Medulla oblongata (tissue), 1 donor: ENCODE measurements at regions not wholly inside any gene's neighbourhood (a gene's known extent, or its start where the extent isn't known, plus 50 kb on each side); places are given as distances from the start of the nearest gene placed in this dataset.
A peak's percentile ranks its signal among the peaks of the same experiment; 100 is the strongest.
"Not testable (repeated sequence)": the region's sequence is repeated elsewhere in the genome, so short reads cannot be mapped to it uniquely, and the experiment has no call there.

ENCODE experiments used
- DNase-seq: peaks from one replicate; pipeline ENCODE4 v3.0.0-alpha.2; 2015; ENCODE audit errors: extremely low spot score

- no peak for DNase-seq
Observed at GRCh38 chr11:122201106-122201505, 85.1 kb upstream of the BLID start.

GRCh38 chr11:122199661-122200060, 83.6 kb upstream of the BLID start:
- no peak for DNase-seq

DNA sequence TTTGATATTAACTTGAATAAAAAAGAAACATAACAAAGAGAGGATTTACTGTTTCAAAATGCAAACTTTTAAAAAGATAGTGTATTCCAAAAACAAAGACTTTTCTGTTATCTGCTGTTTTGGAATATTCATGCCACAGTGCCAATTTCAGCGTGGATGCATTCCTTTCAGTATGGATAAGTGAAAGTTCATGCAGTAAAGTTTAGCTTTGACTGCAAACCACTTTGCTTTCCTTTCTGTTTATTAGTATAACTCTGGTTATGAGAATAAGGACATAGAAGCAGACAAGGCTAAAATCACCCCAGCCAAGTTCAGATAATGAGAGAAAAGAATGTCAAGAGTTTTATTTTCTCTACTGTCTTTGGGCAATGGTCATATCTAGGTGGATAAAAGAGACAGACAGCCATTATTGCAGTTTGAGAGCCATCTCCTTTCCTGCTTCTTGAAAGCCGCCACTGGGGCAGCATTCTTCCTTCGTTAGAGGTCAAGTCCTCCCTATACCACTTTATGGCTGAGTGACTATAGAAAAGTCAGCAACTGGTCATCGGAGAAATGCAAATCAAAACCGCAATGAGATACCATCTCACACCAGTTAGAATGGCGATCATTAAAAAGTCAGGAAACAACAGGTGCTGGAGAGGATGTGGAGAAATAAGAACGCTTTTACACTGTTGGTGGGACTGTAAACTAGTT, 82.4 kb upstream of the BLID start:
- DNase-seq = no peak

GRCh38 chr11:122197066-122197987, 81.3 kb upstream of the BLID start:
- no peak for DNase-seq

GRCh38 chr11:122195790-122196189, 79.8 kb upstream of the BLID start:
- DNase-seq = no peak

DNA sequence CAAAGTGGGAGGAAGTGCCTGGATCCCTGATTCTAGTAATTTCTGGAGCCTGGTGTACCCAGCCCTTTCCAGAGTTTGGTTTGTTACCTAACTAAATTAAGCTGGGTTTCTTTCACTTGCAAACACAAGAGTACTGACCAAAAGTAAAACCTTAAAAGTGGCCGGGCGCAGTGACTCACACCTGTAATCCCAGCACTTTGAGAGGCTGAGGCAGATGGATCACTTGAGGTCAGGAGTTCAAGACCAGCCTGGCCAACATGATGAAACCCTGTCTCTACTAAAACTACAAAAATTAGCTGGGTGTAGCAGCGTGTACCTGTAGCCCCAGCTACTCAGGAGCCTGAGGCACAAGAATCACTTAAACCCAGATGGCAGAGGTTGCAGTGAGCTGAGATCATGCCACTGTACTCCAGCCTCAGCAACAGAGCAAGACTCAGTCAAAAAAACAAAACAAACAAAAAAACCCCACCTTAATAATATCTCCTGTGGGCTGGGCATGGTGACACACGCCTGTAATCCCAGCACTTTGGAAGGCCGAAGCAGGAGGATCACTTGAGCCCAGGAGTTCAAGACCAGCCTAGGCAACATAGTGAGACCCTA, 78.0 kb upstream of the BLID start:
- DNase-seq = not testable (repeated sequence)

GRCh38 chr11:122193457-122193856, 77.4 kb upstream of the BLID start:
- DNase-seq = no peak

- no peak for DNase-seq
Observed at GRCh38 chr11:122192634-122193255, 76.7 kb upstream of the BLID start.

- DNase-seq = no peak
Observed at GRCh38 chr11:122190768-122191167, 74.8 kb upstream of the BLID start.

GRCh38 chr11:122189229-122189628, 73.2 kb upstream of the BLID start:
- DNase-seq = no peak

DNA sequence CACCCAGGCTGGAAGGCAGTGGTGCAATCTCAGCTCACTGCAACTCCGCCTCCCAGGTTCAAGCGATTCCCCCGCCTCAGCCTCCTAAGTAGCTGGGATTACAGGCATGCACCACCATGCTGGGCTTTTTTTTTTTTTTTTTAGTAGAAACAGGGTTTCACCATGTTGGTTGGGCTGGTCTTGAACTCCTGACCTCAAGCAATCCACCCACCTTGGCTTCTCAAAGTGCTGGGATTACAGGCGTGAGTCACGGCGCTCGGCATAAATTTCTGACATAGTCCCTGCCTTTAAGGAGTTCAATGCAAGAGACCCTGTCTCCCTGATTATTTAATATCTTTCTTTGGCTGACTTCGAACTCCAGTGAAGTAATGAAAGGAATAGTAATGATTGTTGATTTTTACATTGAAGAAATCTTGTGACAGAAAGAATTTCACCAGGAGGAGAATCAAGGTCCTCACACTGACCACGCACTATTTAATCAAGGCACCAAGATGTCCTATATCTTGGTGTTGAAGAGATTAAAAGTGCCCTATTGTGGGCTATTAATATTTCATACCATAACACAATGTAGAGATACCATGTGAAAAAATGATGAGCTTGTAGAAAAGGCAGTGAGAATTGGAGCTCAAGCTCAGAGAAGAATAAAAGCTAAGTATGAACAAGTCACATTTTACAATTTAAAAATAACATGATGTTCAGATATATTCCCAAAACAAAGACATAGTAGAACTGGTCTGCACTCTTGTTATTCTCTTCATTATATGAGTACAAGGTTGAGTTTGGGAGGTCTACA, 71.6 kb upstream of the BLID start:
- no peak for DNase-seq

GRCh38 chr11:122186439-122187080, 70.5 kb upstream of the BLID start:
- no peak for DNase-seq

- no peak for DNase-seq
Observed at GRCh38 chr11:122183933-122184332, 67.9 kb upstream of the BLID start.

DNA sequence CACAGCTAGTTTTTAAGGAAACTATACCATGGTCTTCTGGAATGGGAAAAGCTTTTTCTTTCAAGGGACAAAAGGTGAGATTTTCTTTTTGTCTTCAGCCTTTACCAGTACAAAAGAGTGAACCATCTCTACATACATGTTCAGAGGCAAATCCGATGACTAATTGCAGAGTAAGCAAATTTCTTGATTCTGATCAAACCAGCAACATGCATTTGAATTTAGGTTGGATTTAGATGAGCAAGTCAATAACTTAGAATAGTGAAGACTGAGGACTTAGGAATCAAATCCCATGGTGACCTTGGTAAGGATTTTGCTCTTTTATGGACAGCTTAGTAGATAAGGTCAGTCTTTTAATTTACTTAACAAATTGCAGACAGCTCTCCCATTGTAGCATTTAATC, 65.9 kb upstream of the BLID start:
- DNase-seq = no peak

DNA sequence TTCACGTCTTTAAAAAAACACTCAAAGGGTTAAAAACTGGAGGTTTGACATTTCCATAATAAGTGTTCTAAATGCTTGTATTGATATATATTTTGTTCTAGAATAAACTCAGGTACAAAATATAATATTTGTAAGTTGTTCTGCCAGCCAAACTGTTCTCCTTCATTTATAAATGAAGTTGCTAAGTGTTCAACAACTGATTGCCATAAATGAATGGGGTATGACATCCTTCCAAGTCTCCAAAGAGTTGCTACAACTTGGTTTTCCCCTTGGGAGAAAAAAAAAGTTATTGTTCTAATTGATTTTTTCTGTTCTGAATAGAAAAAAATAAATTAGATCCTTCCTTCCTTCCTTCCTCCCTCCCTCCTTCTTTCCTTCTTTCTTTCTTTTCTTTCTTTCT, 65.4 kb upstream of the BLID start:
- peak; percentile 59 for DNase-seq

GRCh38 chr11:122179961-122180834, 64.2 kb upstream of the BLID start:
- DNase-seq = no peak

GRCh38 chr11:122178795-122179194, 62.8 kb upstream of the BLID start:
- DNase-seq = peak; percentile 61

GRCh38 chr11:122177238-122177637, 61.2 kb upstream of the BLID start:
- DNase-seq = peak; percentile 58

DNA sequence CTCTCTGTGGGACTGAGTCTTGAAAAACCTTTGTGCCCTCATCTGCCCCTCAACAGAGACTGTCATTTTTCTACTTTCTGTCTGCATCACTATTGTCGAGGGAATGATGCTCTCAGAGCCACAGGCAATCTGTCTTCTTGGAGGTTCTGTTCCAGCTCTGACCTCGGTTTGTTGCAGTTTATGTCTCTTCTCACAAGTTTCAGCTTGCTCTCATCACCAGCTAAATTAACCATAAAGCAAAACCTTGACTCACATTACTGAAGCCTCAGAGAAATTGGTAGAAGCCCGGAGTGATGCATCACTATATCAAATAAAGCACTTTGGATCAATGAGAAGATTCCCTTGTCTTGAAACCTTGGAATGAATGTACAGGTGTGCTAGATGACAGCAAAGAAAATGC, 60.6 kb upstream of the BLID start:
- no peak for DNase-seq

DNA sequence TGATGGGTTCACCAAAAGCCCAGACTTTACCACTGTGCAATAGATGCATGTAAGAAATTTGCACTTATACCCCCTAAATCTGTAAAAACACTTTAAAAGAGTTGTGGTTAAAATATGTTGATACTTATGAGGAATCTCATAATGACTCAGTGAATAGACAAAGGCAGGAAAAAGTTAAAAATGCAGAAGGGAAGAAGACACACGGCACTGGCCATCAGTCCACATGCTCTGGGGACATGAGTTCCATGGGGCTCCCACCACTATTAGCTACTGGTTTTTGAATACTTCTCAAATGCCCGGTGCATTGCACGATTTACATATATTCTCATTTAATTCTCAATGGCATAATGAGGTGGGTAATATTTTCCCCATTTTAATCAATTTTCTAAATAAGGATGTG, 59.3 kb upstream of the BLID start:
- no peak for DNase-seq
